Gastroesophageal sphincter (tissue), 4 donors: ENCODE measurements at regions not wholly inside any gene's neighbourhood (a gene's known extent, or its start where the extent isn't known, plus 50 kb on each side); places are given as distances from the start of the nearest gene placed in this dataset.

Source experiments
- ATAC-seq: fragments of 150-250 bp; one replicate; pipeline ENCODE4 v1.9.1; 2016; ENCODE audit warnings: mild to moderate bottlenecking, moderate library complexity
- H3K27ac ChIP-seq, 4 donors: fragments of 200-600 bp; sonication (generic) in 3 of 4; 1 replicate in 3 of 4; 2 replicates in 1 of 4; pipeline ENCODE4 v1.5.1; 2016 to 2019
- H3K27me3 ChIP-seq: fragments of 200-600 bp; sonication (generic); one replicate; pipeline ENCODE4 v1.5.1; 2019
- H3K36me3 ChIP-seq, 2 donors: fragments of 200-600 bp; sonication (generic); one replicate each; pipeline ENCODE4 v1.5.1; 2019; ENCODE audit warnings: control low read depth in 1 of 2
- H3K4me1 ChIP-seq, 3 donors: fragments of 200-600 bp; sonication (generic); 1 replicate in 2 of 3; 2 replicates in 1 of 3; pipeline ENCODE4 v1.5.1; 2016 to 2019; ENCODE audit warnings: control low read depth in 2 of 3
- H3K4me3 ChIP-seq, 2 donors: fragments of 200-600 bp; sonication (generic); one replicate each; pipeline ENCODE4 v1.5.1; 2019; ENCODE audit warnings: mild to moderate bottlenecking in 1 of 2, moderate library complexity in 1 of 2
- H3K9me3 ChIP-seq, 3 donors: fragments of 200-600 bp; sonication (generic); one replicate each; pipeline ENCODE4 v1.5.1; 2017 to 2019; ENCODE audit warnings: control low read depth in 2 of 3
- CTCF ChIP-seq, 4 experiments: fragments of 200-600 bp in 2 of 4; fragments of 450-650 bp in 2 of 4; sonication (generic) in 1 of 4; IDR thresholded peaks; one replicate each; pipeline ENCODE4 v1.5.1; 2017 to 2019; ENCODE audit warnings: antibody characterized with exemption in 4 of 4, mild to moderate bottlenecking in 2 of 4, moderate library complexity in 2 of 4
- EP300 ChIP-seq: sonication (generic); formaldehyde crosslinking; IDR thresholded peaks from one replicate; pipeline ENCODE4 v1.6.1; 2017; ENCODE audit warnings: antibody characterized with exemption, mild to moderate bottlenecking
- POLR2A ChIP-seq, 2 donors: fragments of 450-650 bp; IDR thresholded peaks; one replicate each; pipeline ENCODE4 v1.6.1; 2017; ENCODE audit warnings: antibody characterized with exemption in 2 of 2, mild to moderate bottlenecking in 2 of 2, moderate library complexity in 1 of 2
- POLR2AphosphoS5 ChIP-seq: sonication (generic); formaldehyde crosslinking; IDR thresholded peaks from one replicate; pipeline ENCODE4 v1.6.1; 2017; ENCODE audit warnings: antibody characterized with exemption
- WGBS, 2 donors: methylation state at CpG; one replicate each; pipeline ENCODE4 v1.1.5; 2018; ENCODE audit warnings: low coverage in 1 of 2; 5-methylcytosine and 5-hydroxymethylcytosine counted together

- Histone ChIP-seq H3K36me3 (no peaks in the 10 kb centered on the region), H3K4me1 (no peaks in the 10 kb centered on the region), H3K27me3 (peaks cover 45% of the 10 kb centered on the region), H3K27ac (no peak overlapping the region), H3K4me3 (no peak overlapping the region), H3K9me3 (no peaks in the 10 kb centered on the region)
- TF ChIP-seq CTCF (IDR thresholded peaks at IDR 0.05) = no peak
- TF ChIP-seq EP300 = no peak
- TF ChIP-seq POLR2AphosphoS5 = no peak
- TF ChIP-seq POLR2A (IDR thresholded peaks at IDR 0.05) = no peak
- 66 to 72% methylated on average over 3 of the region's 3 CpGs for WGBS, 2 donors
- no peak for ATAC-seq
These were observed 184.1 kb upstream of the RPH3A start for GRCh38 chr12:112607427-112607826.

- Histone ChIP-seq H3K9me3 (no peaks in the 10 kb centered on the region), H3K27me3 (peaks cover 50% of the 10 kb centered on the region), H3K27ac (no peak overlapping the region), H3K4me1 (no peaks in the 10 kb centered on the region), H3K36me3 (no peaks in the 10 kb centered on the region), H3K4me3 (no peak overlapping the region)
- WGBS, 2 donors = 60 to 67% methylated on average over 5 to 7 of the region's 7 CpGs
- TF ChIP-seq POLR2A (IDR thresholded peaks at IDR 0.05) (no peak), POLR2AphosphoS5 (no peak), CTCF (IDR thresholded peaks at IDR 0.05) (no peak), EP300 (no peak)
- no peak for ATAC-seq
These were observed 179.6 kb upstream of the RPH3A start for GRCh38 chr12:112611908-112612307.

GRCh38 chr12:112615196-112615595 lies 176.4 kb upstream of the RPH3A start:
- Histone ChIP-seq H3K9me3 (no peaks in the 10 kb centered on the region), H3K27me3 (peaks cover 59% of the 10 kb centered on the region), H3K4me1 (no peaks in the 10 kb centered on the region), H3K4me3 (no peak overlapping the region), H3K36me3 (no peaks in the 10 kb centered on the region), H3K27ac (no peak overlapping the region)
- no peak for ATAC-seq
- TF ChIP-seq POLR2A (IDR thresholded peaks at IDR 0.05) = no peak
- no peak for TF ChIP-seq CTCF (IDR thresholded peaks at IDR 0.05)
- TF ChIP-seq POLR2AphosphoS5 = no peak
- no peak for TF ChIP-seq EP300
- 72 to 85% methylated on average over 3 of the region's 4 CpGs for WGBS, 2 donors

GRCh38 chr12:112616469-112617152 lies 174.9 kb upstream of the RPH3A start:
- no peak for ATAC-seq
- no peak overlapping the region for H3K27ac ChIP-seq
- no peaks in the 10 kb centered on the region for H3K9me3 ChIP-seq
- H3K27me3 ChIP-seq = peaks cover 61% of the 10 kb centered on the region
- no peaks in the 10 kb centered on the region for H3K36me3 ChIP-seq
- H3K4me3 ChIP-seq = no peak overlapping the region
- WGBS, 2 donors = 0% methylated on average over 2 of the region's 2 CpGs
- TF ChIP-seq POLR2AphosphoS5 (no peak), CTCF (IDR thresholded peaks at IDR 0.05) (no peak), EP300 (no peak), POLR2A (IDR thresholded peaks at IDR 0.05) (no peak)
- no peaks in the 10 kb centered on the region for H3K4me1 ChIP-seq

GRCh38 chr12:112617153-112617505 lies 174.4 kb upstream of the RPH3A start:
- Histone ChIP-seq H3K36me3 (no peaks in the 10 kb centered on the region), H3K4me1 (no peaks in the 10 kb centered on the region), H3K9me3 (no peaks in the 10 kb centered on the region), H3K4me3 (no peak overlapping the region), H3K27ac (no peak overlapping the region), H3K27me3 (peaks cover 61% of the 10 kb centered on the region)
- TF ChIP-seq POLR2AphosphoS5 (no peak), CTCF (IDR thresholded peaks at IDR 0.05) (no peak), EP300 (no peak), POLR2A (IDR thresholded peaks at IDR 0.05) (no peak)
- no peak for ATAC-seq
- WGBS, 2 donors = 0% methylated on average over 1 of the region's 3 CpGs; no CpG with 5 or more reads in 1 of the 2 donors
